ENCODE measurements at regions not wholly inside any gene's neighbourhood (a gene's known extent, or its start where the extent isn't known, plus 50 kb on each side); places are given as distances from the start of the nearest gene placed in this dataset.

DNA sequence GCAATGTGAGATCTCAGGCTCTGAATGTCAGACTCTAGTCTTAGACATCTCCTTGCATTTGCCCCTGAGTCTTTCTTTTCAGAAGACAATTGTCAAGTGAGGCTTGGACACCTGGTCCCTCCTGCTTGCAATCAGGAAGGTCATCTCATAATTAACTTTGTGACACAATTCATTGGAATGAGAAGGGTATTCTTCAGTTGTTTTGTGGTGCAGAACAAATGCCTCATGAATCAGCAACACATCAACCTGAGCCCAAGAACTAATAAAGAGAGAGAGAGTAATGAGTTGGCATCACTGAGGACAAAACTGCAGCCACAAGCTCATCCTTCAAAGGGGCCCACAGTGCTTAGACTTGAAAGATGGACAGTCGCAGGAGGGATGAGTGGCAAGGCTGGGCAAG lies 375.8 kb downstream of the INSC start:
- DNase-seq = no peak

DNA sequence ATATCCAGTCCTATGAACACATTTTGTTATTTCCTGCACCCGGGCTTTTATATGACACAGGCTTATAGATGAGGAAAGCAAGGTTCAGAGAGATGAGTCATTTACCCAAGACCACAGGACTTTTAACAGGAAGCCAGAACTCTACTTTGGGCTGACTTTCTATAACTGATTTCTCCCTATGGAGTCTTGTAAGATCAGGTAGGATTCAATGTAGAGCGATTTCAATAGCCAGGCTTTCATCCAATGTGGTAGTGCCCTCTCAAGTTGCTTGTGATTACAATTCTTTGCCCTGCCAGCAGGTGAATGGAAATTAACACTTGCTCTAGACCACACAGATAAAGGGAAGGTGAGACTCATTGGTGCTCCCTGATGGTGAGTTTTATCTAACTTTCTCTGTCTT lies 378.3 kb downstream of the INSC start:
- DNase-seq = no peak

DNA sequence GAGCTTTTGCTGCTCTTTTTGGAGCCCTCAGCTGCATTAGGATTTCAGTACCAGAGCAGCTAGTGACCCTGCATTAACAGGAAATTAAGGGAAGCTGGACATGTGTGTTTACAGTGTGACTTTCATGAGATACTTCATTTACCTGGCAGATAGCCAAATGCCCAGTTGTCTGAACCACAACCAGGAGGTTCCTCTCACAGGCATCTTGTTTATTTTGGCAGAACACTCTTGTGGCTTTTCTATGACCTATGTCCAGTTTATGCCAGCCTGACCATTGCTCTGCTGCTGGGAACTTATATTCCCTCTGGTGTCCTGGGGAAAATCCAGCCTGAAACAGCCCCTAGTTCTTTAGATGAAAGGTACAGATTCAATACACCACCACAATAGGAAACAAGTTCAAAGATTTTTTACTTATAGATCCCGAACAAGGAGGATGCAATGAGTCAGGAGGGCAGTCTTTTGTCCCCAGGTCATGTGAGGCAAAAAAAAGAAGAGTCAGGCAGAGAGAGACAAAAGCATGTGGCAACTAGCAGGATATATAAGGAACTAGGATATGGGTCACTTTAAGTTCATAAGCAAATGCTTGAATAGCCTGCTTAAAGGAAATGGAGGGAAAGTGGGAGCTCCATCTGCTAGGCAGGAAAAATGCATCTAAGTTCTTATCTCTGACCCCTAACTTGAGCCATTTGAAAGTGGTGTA lies 379.3 kb downstream of the INSC start:
- no peak for DNase-seq

DNA sequence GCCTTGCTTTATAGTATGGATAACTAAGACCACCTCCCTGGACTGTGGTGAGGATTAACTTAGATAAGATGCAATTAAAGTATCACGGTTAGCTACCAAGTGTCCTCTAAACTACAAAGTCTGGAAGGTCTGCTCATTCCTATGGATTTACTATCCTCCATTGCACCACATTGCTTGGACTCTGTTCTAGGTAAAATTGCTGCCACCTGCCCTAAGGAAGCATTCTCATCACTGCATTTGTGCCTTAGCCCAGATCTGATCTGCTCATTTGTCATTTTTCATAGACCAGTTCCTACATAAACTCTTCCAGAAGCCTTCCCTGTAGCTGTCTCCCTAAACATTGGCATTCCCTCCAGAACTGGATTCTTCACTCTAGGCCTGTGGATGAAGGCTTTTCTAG lies 380.0 kb downstream of the INSC start:
- DNase-seq = no peak

DNA sequence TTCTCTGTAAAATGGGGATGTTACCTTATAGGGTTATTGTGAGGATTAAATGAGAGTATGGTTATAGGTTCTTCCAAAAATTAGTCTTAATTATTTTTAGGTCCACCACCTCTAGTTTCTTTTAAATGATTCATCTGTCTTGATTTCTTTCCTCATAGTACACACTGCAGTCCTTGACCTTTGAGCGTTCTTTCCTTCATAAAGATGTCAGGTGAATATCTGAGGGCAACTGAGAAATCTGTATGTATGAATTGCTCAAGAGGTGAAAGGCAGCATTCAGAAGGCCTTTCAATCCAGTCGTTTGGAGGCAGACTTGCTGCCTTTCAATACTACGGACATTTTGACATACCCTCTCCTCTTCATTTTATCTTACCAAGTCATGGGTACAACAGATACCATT lies 380.7 kb downstream of the INSC start:
- no peak for DNase-seq

DNA sequence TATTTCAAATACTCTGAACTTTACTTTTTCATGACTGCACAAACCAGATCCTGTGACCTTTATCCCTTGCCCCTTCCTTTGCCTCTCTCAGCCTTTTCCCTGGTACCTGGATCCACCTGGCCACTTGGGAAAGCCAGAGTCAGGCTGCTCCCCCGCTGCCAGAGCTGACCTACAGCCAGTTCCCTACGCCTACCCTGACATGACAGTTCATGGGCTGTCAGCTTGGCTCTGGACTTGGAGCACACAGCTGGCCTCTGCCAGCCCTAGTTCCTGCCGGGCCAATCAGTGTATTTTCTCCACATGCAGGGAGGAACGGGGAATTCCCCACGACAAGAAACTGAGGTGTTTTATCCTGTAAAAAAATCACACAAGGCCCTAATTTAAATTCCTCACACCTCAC lies 382.6 kb downstream of the INSC start:
- DNase-seq = no peak

DNA sequence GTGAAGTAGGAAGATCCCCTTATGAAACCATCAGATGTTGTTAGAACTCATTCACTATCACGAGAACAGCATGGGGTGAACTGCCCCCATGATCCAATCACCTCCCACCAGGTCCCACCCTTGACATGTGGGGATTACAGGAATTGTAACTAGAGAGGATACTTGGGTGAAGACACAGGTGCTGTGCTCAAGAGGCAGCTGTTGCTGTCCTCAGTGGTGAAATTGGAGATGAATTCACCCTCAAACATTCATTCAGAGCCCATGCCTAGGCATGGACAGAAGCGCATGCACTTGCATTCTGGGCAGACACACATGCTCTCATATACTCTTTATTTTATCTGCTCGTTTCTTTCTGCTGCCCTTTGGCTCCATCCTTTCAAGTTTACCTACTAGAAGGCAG lies 385.0 kb downstream of the INSC start:
- no peak for DNase-seq

DNA sequence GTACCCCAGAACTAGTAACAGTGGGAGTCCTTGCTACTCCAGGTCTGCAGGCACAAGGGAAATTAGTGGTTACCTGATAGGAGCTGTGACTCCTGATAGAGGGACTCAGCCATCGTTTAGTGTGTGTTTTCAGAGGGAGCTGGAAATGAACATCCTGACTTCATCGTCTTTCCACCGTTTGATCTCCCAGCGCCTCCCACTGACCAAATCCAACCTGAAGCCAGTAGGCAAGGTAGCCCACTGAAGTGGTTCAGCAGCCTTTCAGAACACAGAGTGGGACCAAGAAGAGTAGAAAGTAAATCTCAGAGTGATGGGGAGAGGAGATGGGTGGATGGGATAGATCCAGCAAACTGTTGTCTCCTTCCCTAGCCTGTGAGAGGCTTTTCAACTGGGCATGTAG lies 385.9 kb downstream of the INSC start:
- DNase-seq = no peak

DNA sequence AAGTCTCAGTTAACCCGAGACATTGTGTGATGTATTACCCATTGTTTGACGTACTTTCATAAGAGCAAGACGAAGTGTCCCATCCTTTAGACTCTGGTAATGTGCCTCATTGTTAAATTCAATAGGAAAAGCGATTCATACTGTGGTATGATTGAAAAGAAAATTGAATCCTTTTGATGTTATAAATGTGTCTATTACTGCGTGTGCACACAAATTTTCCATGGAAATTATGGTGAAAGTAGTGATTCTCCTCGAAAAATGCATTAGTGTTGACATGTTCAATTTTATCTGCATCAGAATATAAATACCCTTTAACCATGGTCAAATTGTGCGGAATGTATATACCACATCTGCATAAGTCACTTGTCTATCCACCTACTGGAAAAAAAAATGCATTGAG lies 386.8 kb downstream of the INSC start:
- DNase-seq = no peak

DNA sequence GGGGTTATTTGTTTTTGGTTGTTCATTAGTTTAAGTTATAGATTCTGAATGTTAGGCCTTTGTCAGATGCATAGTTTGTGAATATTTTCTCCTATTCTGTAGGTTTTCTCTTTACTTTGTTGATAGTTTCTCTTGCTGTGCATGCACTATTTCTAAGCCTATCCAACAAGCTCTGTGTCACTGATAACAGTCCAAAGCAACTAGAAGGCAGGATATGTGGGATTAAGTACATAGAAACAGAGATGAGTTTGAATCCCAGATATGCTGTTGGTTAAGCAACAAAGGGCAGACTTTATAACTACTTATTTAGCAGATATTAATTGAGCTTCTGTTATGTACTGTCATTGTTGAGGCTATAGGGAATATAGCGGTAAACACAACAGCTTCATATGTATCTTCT lies 390.4 kb downstream of the INSC start:
- no peak for DNase-seq

DNA sequence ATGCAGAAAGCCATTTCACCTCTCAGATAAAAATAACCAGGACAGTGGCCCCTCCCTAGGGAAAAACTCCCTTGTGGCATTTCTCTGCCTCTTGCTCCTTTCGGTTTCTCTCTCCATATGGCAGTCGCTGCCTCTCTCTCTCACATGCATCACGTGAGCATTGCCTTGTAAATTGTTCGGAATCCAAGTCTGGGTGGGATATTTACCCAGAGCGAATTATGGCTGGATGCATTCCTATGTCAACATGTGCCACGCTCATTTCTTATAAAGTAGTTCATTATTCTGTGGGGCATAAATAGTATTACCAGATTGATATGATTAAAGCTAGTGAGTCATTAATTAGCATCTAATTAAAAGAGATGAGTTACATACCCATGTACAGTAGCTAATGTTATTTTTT lies 392.9 kb downstream of the INSC start:
- DNase-seq = no peak

DNA sequence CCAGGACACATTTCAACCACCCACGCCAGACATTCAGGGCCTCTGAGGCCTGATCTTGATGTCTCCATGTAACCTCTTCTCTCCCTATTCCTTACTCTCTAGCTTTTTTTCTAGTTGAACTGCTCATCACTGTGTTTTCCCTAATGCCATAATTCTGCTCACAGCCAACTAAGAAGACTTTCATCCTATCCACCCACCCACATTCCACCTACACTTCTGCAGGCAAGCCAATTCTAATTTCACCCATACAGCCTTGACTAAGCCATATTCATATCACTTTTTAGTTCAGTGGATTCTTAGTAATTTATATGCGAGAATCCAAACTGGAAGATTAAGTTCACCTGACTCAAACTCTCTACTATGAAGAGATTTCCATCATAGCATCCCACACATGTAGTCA lies 394.4 kb downstream of the INSC start:
- DNase-seq = no peak

DNA sequence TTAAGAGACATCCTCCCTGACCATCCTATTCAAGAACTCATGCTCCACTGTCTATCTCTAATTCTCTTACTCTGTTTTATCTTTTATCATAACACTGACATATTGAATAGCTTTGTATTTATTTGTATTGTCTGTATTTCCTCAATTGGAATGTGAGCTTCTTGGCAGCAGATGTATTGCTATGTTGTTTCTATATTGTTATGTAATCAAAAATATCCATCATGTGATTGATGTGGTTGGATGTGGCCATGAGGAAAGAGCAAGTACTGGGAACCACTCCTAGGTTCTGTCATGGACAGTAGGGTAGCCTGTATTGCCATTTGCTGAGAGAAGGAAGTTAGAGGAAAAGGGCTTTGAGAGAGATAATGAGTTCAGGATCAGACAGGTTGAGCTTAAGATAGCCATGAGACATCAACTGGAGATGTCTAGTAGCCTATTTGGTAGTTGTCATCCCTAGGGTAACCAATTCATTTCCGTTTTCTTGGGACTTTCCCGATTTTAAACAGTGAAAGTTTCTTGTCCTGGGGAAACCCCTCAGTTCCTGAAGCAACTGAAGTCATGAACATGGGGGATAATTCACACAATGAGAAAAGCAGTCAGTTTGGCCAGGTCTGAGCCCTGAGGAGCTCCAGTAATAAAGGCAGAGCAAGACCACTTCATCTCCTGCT lies 404.5 kb downstream of the INSC start:
- DNase-seq = no peak

DNA sequence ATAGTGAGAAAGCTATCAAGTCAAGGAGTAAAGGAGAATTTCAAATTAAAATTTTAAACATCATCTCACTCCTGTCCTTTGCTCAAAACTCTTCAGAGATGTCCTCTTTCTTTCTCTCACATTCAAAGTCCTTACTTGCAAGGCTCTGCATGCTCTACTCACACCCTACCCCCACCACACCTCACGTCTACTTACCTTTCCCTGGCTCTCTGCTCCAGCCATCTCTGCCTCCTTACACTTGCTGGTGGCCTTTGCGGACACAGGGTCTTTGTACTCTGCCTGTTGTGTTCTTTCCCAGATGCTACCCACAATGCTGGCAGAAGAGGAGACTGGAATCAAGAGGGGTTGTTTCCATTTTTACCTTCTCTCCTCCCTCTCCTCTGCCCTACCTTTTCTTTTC lies 405.2 kb downstream of the INSC start:
- DNase-seq = no peak

DNA sequence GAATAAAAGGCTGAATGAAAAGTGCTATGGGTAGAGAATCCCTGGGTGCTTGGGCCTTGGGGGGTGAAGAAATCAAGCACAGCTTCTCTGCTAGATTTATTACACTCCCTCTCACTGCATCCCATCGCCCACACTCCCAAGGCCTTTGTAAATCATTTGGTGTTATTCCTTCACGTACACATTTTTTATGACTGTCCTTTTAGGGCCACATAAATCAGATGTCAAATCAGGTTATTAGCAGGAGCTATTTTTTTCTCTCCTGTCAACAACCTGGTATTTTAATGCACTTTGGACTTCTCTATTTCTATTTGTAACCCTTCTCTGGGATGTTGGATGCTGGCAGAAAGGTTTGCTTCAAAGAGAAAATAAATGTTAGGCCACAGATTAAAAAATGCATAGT lies 408.8 kb downstream of the INSC start:
- no peak for DNase-seq

DNA sequence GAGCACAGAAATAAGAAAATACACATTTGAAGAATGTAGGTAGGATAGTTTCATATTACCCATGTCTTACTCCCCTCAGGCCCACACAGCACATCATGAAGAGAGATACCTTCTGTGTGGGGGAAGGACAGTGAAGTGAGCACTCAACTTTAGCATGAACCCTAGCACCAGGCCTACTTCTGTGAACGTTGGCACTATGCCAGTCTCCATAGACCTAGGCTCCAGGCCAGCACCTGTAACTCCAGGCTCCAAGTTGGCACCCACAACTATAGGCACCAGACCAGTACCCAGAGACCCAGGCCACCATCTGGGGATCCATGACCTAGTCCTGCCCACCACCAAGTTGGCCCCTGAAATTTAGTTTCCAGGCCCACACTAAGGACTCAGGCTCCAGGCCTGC lies 410.9 kb downstream of the INSC start:
- no peak for DNase-seq

DNA sequence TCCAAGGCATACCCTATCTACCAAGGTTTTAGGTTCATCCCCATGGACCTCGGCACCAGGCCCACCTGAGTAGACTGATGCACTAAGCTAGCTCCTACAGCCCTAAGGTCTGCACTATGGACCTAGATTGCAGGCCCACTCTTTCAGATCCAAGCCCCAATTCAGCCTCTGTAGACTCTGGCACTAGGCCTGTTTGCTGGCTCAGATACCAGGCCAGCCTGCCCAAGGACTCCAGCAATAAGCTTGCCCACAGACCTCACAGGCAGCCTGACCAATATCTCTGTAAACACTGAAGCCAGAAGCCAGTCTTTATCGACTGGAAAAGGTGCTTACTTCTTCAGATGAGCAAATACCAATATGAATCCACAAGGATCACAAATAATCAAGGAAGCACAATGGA lies 411.3 kb downstream of the INSC start:
- no peak for DNase-seq

DNA sequence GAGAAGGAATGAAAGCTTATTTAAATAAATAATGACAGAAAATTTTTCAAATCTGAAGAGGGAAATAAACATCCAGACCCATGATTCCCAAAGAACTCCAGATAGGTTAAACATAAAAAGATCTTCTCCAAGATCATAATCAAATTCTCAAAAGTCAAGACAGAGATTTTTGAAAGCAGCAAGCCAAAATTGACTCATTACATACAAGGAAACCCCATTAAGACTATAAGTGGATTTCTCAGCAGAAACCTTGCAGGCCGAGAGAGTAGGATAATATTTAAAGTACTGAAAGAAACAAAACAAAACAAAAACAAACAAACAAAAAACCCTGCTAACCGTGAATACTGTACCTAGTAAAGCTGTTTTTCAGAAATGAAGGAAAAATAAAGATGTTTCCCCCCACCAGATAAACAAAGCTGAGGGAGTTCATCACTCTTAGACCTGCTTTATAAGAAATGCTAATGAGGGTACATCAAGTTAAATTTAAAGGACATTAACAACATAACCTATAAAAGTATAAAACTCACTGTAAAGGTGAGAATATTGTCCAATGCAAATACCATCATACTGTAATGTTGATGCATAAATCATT lies 412.2 kb downstream of the INSC start:
- DNase-seq = no peak

DNA sequence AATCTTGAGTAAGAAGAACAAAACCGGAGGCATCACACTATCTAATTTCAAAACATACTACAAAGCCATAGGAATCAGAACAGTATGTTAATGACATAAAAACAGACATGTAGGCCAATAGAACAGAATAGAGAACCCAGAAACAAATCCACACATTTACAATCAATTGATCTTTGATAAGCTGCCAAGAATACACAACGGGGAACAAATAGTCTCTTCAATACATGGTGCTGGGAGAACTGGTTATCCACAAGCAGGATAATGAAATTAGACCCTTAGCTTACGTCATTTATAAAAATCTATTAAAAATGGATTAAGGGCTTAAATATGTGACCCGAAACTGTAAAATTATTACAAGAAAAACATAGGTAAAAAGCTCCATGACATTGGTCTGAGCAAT lies 417.7 kb downstream of the INSC start:
- DNase-seq = no peak

DNA sequence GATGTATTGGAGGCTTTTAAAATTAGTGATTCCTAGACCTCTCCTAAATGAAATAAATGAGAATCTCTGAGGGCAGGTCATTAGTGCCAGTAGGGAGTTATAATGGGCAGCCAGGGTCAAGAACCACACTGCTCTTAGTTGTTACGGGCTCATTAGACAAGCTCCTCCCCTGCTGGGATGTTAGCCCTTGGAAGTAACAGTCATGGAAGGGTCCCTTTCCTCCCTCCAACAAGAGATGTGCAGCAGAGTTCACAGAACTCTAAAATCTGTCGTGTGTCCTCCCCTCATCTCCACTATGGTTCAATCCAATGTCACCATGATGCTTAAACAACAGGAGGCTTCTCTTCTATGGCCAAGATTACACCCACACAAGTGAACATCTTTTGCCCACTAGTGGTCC lies 419.5 kb downstream of the INSC start:
- DNase-seq = no peak

DNA sequence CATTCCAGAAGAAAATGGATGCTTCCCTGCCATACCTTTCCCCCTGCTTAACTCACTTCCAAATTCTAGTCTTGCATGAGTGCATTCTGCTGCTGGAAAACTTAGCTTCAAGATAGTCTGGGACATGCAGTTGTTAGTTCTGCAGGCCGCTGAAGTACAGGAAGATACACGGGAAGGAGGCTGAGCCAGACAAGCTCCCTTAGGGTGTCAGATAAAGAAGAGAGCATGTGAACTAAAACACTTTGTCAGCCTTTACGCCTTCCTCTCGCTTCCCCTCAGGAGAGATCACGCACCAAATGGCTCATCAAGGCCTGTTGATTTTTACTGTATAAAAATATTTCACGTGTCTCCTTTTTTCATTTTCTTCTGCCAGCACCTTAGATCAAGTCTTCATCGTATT lies 420.7 kb downstream of the INSC start:
- no peak for DNase-seq

DNA sequence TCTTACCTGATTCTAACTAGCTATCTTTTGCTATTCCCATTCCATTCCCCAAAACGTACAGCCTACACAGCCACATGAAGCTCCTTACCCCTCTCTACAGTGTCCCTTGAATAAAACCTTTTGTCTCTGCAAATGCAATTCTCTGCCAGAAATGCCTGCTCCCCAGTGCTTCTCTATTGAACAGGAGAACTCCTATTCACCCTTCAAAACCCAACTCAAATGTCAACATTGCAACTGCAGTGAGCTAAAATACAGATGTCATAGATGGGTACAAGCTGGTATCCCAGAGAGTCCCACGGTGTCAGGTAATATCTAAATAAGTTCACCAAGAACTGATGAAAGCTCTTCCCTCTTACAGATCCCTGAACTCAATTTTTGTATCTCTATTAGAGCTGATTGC lies 421.7 kb downstream of the INSC start:
- no peak for DNase-seq

DNA sequence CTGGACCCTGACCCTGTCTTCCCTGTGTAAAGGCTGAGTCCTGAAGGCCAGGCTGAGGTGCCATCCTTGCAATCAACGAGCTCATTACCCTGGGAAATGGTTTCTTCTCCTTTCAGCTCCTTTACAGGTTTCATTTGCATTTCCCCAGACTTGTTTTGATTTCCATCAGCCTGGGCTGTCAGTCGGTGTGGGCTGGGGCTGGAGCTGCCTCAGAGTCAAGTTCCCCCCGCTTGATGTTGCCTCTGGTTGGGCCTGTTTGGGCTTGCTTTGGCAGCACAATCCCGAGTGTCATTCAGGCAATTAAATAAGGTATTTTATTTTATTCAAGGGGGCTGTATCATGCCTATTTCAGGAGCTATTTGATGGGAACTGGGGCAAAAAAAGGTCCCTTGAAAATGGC lies 424.9 kb downstream of the INSC start:
- no peak for DNase-seq

DNA sequence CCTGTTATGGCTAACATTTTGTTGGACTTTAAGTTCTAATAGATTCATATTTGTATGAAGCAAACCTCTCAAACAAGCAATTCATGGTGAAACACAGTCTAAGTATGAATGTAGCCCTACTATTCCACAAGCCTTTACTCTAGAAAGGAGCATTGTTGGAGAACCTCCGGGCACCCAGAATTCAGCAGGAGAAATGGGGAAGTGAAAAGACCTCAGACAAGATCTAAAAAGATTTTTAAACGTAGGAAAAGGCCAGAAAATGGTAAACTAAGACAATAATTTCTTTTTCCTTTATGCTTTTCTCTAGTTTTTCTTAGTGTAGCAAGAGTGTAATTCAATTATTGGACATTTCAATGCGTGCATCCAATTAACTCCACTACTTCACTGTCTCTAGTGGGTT lies 426.4 kb downstream of the INSC start:
- no peak for DNase-seq
